Mammary epithelial cell (primary cell): ENCODE measurements at regions not wholly inside any gene's neighbourhood (a gene's known extent, or its start where the extent isn't known, plus 50 kb on each side); places are given as distances from the start of the nearest gene placed in this dataset.

Experiments
- CTCF ChIP-seq, 2 donors: IDR thresholded peaks in 1 of 2; conservative IDR thresholded peaks in 1 of 2; 2 replicates each; pipeline ENCODE4 v1.5.1; 2011 to 2012; ENCODE audit warnings: inconsistent platforms in 2 of 2, low read length in 2 of 2, mild to moderate bottlenecking in 2 of 2, control low read depth in 1 of 2, low read depth in 1 of 2; ENCODE audit not compliant: insufficient read depth in 1 of 2; ENCODE audit errors: extremely low read depth in 1 of 2
- EZH2 ChIP-seq: IDR thresholded peaks from 2 replicates; pipeline ENCODE4 v1.6.1; 2012; ENCODE audit warnings: low read length, inconsistent platforms, borderline replicate concordance

- no peak for TF ChIP-seq CTCF (conservative IDR thresholded peaks at IDR 0.05 in 1 of 2, IDR thresholded peaks at IDR 0.05 in 1 of 2; ENCODE audit: extremely low read depth in 1 of 2, insufficient read depth in 1 of 2, low read depth in 1 of 2, low read length in 2 of 2)
- TF ChIP-seq EZH2: no peak
These were observed 481.8 kb upstream of the CDH18 start for GRCh38 chr5:20469792-20470191.
